ENCODE measurements at regions not wholly inside any gene's neighbourhood (a gene's known extent, or its start where the extent isn't known, plus 50 kb on each side); places are given as distances from the start of the nearest gene placed in this dataset.

GRCh38 chr6:44617416-44617815 lies 229.9 kb downstream of the CDC5L start:
- TF ChIP-seq CTCF (IDR thresholded peaks at IDR 0.05) (no peak), POLR2A (IDR thresholded peaks at IDR 0.05) (no peak)

Data from Peyer's patch (tissue), 4 donors.